Bronchial epithelial cell (primary cell): ENCODE measurements at regions not wholly inside any gene's neighbourhood (a gene's known extent, or its start where the extent isn't known, plus 50 kb on each side); places are given as distances from the start of the nearest gene placed in this dataset.

ENCODE experiments used
- DNase-seq: peaks from one replicate; pipeline ENCODE4 v3.0.0-alpha.2; 2010; ENCODE audit warnings: low read depth
- FAIRE-seq: peaks from 2 replicates; lab custom pipeline; 2011; peaks lifted over from hg19 to GRCh38; lab: Jason Lieb, UNC
- H3K27me3 ChIP-seq: 2 replicates; pipeline ENCODE4 v1.5.1; 2011; ENCODE audit warnings: low read length; ENCODE audit not compliant: control insufficient read depth, insufficient read depth
- H3K36me3 ChIP-seq: 2 replicates; pipeline ENCODE4 v1.5.1; 2011; ENCODE audit warnings: low read length; ENCODE audit not compliant: control insufficient read depth, insufficient read depth
- H3K4me3 ChIP-seq: 2 replicates; pipeline ENCODE4 v1.5.1; 2011; ENCODE audit warnings: mild to moderate bottlenecking, low read depth, low read length, control low read depth
- CTCF ChIP-seq: IDR thresholded peaks from 2 replicates; pipeline ENCODE4 v1.5.1; 2011; ENCODE audit warnings: mild to moderate bottlenecking, moderate library complexity, low read length, control low read depth, inconsistent platforms; ENCODE audit not compliant: insufficient read depth, severe bottlenecking

- no peak for DNase-seq
- no peaks in the 10 kb centered on the region for H3K36me3 ChIP-seq
- no peak for FAIRE-seq
- H3K4me3 ChIP-seq: no peak overlapping the region
- no peaks in the 10 kb centered on the region for H3K27me3 ChIP-seq
- no peak for TF ChIP-seq CTCF
These were observed 1071.7 kb upstream of the POT1 start for GRCh38 chr7:126001349-126001748.

- no peaks in the 10 kb centered on the region for H3K36me3 ChIP-seq
- no peaks in the 10 kb centered on the region for H3K27me3 ChIP-seq
- no peak for FAIRE-seq
- no peak overlapping the region for H3K4me3 ChIP-seq
- no peak for TF ChIP-seq CTCF
- DNase-seq: no peak
These were observed 1055.2 kb upstream of the POT1 start for GRCh38 chr7:125984795-125985194.

GRCh38 chr7:125971656-125972055 is 1042.0 kb upstream of the POT1 start:
- DNase-seq (no peak), FAIRE-seq (no peak)
- TF ChIP-seq CTCF: no peak
- no peaks in the 10 kb centered on the region for H3K36me3 ChIP-seq
- H3K27me3 ChIP-seq: no peaks in the 10 kb centered on the region
- no peak overlapping the region for H3K4me3 ChIP-seq

- TF ChIP-seq CTCF: no peak
- no peak for DNase-seq
- FAIRE-seq: no peak
- Histone ChIP-seq H3K27me3 (no peaks in the 10 kb centered on the region), H3K4me3 (no peak overlapping the region), H3K36me3 (no peaks in the 10 kb centered on the region)
These were observed 1036.8 kb upstream of the POT1 start for GRCh38 chr7:125966278-125967048.

GRCh38 chr7:125934955-125935354 is 1005.3 kb upstream of the POT1 start:
- Histone ChIP-seq H3K36me3 (no peaks in the 10 kb centered on the region), H3K27me3 (no peaks in the 10 kb centered on the region), H3K4me3 (no peak overlapping the region)
- no peak for DNase-seq
- FAIRE-seq: no peak
- no peak for TF ChIP-seq CTCF

GRCh38 chr7:125934539-125934938 is 1004.9 kb upstream of the POT1 start:
- DNase-seq (peak; percentile 17), FAIRE-seq (no peak)
- Histone ChIP-seq H3K4me3 (no peak overlapping the region), H3K27me3 (no peaks in the 10 kb centered on the region), H3K36me3 (no peaks in the 10 kb centered on the region)
- no peak for TF ChIP-seq CTCF
